HG02798 (cell line): ENCODE measurements at regions not wholly inside any gene's neighbourhood (a gene's known extent, or its start where the extent isn't known, plus 50 kb on each side); places are given as distances from the start of the nearest gene placed in this dataset.

Experiments used
- ATAC-seq: cut with Tn5 transposase; IDR thresholded peaks from one replicate; pipeline ENCODE4 v1.9.1; 2021; ENCODE audit warnings: mild to moderate bottlenecking; ENCODE audit not compliant: unreplicated experiment, poor library complexity

DNA sequence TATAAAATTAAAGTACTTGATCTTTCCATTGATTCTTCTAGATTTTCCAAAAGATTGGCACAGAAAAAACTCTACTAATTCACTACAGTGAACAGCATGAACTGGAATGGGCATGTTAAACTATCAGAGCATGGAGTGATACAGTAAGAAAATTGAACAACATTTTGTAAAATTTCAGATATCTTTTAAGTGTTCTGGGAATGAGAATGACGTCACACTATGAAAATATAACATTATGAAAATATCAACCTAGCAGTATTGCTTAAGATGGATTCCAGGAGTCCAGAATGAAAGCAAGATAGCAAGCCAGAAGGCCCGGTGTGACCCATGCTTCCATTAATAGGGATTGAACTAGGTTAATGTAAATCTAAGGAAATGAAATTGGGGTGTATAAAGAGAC lies 319.9 kb downstream of the GABRG1 start:
- ATAC-seq, result no peak

DNA sequence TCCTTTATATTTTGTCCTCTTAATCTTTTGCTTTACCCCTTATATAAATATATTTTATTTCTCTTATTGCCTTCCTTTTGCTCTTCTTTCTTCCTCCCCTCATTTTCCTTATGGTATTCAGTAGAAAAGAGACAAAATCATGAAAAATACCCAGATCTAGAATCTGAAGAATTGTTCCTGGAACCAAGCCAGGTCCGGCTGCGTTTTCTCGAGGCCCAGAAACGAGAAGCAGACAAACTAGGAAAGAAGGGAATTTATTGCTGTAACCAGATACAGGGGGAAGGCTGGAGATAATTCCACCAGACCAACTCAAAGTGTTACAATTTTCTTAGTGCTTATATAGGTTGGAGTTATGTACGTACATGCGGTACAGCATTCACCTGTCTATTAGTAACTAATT lies 328.7 kb downstream of the GABRG1 start:
- ATAC-seq, result no peak

GRCh38 chr4:45778514-45778913 lies 345.3 kb downstream of the GABRG1 start:
- no peak for ATAC-seq

- ATAC-seq, result no peak
Observed at GRCh38 chr4:45776146-45776545, 347.7 kb downstream of the GABRG1 start.

GRCh38 chr4:45770958-45771357 lies 352.9 kb downstream of the GABRG1 start:
- no peak for ATAC-seq

DNA sequence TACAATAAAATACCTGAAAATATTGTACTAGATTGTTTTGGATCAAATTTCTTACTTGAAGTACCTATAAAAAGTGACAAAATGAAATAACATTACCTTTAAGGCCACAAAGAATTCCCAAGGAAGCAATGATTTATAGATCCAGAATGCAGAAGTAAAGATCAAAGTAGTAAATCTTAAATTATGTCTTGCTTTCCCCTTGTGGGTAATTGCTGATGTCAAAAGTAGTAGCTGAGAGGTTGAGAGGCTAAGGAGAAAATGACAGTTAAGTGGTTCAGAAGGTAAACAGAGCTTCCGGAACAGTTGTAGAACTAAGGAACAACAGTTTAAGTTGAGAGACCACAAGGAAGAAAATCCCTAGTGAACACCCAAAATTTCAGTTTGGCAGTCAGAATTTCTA lies 358.3 kb downstream of the GABRG1 start:
- no peak for ATAC-seq

DNA sequence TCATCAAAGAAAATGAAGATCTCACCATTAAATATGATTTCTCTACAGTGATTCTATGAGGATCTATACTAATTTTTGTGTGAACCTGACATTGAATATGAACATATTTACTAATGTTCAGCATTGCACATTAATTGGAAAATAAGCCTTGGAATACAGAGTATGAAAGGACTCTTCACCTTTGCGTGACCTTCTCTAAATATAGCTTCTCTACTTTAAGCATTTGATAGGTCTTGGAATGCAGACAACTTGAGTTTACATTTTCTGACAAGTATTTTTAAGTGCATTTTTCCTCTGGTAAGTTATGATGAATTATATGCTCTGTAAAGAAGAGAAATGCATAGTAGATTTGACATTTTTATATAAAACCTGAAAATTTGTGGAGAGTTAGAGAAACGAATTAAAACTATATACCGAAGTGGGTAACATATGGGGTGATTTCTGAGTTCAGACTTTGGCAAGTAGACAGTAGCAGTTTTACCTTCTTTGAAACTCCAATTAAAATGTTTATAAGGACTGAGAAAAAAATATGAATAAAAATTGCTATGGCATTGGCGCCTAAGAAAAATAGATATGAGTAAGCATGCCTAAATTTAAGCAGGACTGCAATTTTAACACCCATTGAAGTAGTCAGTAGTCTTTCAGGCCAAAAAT lies 371.9 kb downstream of the GABRG1 start:
- ATAC-seq, result no peak

GRCh38 chr4:45750721-45751120 lies 373.1 kb downstream of the GABRG1 start:
- ATAC-seq, result no peak

DNA sequence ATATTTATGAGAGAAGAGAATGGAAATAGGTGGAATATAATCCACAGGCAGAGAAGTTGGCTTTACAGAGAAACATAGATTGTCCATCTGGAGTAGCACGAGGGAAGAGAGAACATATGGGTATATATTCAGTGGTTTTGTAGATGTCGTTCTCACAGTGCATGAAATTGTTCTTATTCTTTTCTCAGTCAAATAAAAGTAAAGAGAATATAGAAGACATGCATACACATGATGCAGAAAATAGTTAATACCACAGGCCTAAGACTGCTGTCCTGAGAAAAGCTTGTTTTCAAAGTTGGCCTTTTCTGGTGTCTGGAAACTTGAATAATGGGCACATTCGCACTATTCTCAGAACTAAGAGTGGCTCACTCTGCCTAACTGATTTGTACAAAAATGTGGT lies 378.1 kb downstream of the GABRG1 start:
- ATAC-seq, result no peak

DNA sequence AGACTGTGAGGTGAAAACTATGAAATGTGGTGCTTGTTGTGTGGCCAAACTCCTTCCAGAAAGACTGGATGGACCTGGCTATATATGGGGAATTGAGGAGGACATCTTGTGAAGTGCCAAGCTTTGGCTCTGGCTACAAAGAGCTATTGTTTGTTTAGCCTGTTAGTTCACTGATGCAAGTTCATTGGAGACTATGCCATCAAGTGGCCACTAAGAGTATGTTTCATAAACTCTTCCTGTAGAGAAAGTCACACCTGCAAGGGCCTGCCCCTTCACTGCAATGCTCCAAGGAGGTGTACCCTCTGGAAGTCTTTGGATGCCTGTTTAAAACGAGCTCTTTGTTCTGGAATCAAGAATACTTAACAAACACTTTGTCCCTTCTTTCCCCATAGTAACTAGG lies 382.0 kb downstream of the GABRG1 start:
- no peak for ATAC-seq

DNA sequence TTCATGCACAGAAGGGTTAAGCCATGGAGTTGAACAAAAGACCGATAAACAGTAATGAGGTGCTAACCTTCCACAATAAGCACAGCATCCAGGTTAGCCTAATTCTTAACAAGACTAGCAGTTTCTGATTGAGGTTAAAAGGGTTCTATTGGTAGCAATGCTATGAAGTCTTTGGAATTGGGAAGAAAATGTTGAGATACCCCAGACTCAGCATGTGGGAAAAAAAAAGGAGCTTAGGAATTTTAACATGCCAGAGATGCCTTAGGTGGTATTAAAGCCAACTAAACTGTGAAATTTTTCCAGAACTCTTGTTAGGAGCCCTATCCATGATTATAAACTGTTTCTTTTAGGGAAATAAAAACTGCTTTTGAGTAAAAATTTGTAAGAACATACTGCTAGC lies 391.7 kb downstream of the GABRG1 start:
- no peak for ATAC-seq

DNA sequence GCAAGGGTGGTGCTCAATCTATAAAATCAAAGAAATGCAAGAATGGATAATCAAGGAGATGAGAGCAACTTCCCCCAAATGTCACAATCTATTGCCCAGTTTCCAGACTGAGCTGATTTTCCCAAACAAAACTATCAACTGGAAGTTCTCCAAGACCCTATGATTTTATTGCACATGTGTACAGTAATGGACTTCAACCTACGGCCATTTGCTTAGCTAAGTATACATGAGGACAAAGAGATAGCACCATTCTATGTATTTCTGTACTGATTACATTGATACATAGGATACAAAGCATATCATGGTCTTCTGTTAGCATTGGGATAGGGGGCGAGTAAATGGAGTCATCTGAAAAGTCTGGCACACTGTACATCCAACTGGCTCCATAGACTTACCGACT lies 407.8 kb downstream of the GABRG1 start:
- ATAC-seq, result no peak

DNA sequence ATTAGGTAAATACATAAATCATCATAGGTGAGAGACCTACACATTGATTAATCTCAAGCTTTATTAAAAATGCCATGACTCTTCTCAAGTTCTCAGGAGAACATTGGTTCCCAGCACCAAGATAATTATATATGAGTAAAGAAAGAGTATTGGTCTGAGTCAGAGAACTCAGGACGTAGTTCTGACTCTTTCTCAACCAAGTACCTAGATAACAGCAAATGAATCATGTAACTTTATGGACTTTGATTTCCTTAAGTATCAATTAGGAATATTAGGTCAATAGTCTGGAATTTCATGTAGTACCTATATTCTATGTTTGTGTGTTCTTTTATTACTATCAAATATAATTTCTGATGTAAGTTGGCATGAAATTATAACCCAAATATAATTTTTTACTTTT lies 409.9 kb downstream of the GABRG1 start:
- no peak for ATAC-seq

DNA sequence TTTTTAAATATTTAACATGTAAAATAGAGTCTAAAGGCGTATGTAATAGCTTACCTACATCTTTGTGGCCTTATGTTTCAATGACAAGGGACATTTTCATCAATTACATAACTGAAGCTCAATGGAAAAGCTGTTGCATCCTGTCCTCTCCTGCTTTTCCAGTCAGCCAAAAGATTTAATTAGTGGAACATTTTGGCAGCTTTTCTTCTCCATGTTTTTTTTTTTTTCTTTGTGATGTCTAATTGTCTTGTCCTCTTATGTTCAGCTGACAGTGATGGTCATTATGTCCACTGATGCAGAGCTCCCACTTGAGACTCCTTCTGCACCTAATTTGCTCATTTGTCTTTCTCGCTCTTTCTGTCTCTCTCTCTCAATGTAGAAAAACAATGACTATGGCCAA lies 422.2 kb downstream of the GABRG1 start:
- ATAC-seq, result no peak

DNA sequence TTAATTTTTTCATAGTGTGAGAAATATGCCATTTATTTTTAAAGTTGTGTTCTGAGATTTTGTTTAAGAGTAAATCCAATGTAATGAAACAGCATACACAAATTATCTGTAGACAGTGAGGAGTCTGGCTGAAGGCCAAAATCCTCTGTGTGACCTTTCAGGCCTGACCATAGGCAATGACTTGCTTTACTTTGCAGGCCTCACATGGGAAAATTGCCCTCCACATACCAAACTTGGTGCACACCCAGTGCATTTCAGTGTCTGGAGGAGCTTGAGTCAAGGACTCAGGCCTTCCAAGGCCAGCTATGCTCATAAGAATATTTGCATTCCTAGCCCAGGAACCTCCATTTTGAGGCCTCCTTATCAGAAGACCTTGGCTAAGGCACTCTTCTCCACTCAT lies 430.1 kb downstream of the GABRG1 start:
- no peak for ATAC-seq

DNA sequence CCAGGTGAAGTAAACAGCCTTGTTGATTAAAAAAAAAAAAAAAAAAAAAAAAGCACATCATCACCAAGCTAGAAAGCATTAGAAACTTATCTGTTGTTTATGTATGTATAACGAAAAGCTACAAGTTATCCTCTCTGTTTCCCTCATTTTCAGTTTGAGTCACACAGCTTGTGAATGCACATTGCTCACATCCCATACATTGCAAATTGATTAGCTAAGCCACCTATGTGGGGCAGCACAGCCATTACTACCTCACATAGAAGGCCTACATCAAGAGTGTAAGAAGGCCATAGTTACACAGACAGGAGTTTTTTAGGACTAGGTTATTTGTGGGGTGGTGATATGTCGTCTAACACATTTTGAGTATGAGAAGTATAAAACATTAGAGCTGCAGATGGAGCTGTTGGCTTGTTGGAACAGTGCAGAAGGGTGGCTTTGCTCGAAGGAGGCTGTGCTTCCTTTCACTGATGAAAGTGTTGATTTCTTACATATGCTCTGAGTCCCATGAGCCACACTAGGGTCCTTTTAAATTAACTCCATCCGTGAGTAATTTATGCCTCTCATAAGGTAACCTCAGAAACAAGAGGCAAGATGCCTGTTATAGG lies 431.6 kb downstream of the GABRG1 start:
- ATAC-seq, result no peak

DNA sequence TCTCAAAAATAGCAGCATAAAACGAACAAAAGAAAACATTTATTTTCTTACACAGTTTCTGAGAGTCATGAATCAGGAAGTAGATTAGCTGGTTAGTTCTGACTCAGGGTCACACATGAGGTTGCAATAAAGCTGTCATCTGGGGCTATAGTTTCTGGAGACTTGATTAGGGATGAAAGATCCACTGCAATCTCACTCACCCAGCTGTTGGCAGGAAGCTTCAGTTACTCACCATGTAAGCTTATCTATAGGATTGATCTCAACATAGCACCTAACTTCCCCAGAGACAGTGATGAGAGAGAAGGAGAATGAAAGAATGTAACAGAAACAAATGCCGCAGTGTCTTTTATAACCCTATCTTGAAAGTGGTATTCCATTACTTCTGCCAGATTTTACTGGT lies 435.5 kb downstream of the GABRG1 start:
- ATAC-seq, result no peak

GRCh38 chr4:45679411-45679810 lies 444.4 kb downstream of the GABRG1 start:
- no peak for ATAC-seq

DNA sequence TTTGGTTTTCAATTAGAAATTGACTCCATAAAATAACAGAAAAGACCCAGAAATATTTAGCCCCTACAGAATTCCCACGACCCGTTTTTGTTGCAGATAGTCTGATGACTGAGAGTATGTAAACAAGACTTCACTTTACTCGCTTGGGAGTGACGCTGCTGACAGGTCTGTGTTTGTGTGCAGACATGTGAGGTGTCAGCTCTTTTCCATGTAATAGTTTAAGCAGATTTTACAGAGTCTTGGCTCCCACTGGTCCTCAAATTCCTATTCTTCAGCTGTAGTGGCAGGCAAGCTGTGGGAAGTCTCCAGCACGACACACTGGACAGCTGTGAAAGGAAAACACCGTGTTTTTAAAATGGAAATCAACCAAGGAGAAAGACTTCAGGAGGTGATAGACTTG lies 455.7 kb downstream of the GABRG1 start:
- no peak for ATAC-seq

- no peak for ATAC-seq
Observed at GRCh38 chr4:45663628-45664081, 460.2 kb downstream of the GABRG1 start.

GRCh38 chr4:45663003-45663402 lies 460.9 kb downstream of the GABRG1 start:
- ATAC-seq, result no peak

GRCh38 chr4:45661893-45662292 lies 462.0 kb downstream of the GABRG1 start:
- ATAC-seq, result no peak
